ENCODE measurements at regions not wholly inside any gene's neighbourhood (a gene's known extent, or its start where the extent isn't known, plus 50 kb on each side); places are given as distances from the start of the nearest gene placed in this dataset.

DNA sequence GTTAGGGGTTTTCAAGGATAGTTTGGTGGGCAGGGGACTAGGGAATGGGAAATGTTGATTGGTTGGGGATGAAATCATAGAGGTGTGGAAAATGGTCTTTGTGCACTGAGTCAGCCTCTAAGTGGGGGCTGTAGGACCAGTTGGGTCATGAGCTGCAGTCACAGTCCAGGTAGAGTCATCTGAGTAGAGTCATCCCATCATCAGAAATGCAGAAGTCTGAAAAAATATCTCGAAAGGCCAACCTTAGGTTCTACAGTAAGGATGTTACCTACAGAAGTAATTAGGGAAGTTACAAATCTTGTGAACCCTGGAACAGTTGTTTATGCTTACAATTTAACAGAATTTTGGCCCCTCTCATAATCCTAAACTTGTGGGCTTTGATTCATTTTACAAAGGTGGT, 63.4 kb upstream of the AP1S2 start:
- DNase-seq (ENCODE audit: low read depth, low spot score), result no peak

DNA sequence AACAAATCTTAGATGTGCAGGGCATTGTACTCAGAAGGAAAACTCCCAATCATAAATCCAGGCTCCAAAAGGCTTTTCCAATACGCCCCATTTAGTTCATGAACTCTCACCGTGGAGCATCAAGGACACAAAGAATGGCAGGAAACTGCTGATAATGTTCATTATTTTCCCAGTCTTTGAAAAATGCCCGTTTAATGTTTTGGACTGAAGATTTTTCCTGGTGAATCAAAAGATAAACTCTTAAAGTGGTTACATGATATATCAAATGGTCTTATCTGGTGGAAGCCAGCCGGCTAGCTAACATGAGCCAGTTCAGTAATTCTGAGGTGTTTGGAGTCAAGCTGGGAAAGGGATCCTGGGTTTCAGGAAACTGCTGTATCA, 62.1 kb upstream of the AP1S2 start:
- peak; percentile 4 for DNase-seq (ENCODE audit: low read depth, low spot score)

DNA sequence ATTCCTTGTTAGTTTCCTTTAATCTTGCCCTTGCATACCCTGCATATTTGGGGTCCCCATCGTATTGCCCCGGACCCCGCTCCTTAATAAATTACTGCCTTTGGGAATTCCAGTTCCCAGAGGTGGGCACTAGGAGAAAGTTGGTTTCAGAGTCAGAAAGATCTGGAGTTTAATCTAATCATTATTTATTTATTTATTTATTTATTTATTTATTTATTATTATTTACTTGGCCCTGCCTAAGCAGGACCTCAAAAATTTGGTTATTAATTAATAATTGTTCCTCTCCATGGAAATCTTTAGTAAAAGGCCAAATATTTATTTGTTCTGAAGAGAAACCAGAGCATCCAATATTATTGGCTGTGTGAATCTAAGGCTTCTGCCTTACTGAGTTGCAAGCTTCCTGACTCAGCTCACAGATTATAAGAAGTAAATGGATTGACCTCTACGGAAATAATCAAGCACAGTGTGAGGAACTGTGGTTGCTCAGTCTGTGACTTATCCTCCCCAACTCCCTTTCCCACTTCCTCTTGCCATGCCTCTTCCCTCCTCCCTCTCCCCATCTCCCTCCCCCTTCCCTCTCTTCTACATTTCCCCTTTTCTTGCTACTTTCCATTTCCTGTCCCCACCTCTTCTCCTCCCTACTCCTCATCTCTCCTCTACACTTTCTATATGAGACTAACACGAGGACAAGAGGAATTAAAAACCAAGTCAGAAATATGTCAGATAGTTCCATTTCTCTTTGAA, 61.5 kb upstream of the AP1S2 start:
- DNase-seq (ENCODE audit: low read depth, low spot score), result peak; percentile 8

DNA sequence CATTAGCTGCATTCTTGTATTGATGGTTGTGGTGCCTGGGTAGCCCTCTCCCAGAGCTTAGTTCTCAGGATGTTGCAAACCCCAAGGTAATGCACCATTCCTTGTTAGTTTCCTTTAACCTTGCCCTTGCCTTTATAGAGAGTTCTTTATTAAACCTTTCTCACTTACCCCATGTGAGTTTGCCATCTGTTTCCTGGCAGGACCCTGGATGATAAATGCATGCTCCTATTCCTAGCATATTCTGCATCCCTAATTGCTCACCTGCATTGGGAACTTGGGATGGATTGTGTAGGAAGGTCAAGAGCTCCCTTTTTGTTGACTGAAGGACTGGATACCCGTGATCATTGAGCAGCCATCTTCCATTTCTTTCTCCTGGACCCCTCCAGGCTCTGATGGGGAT, 59.9 kb upstream of the AP1S2 start:
- no peak for DNase-seq (ENCODE audit: low read depth, low spot score)

- DNase-seq (ENCODE audit: low read depth, low spot score), result no peak
These were observed 58.5 kb upstream of the AP1S2 start for GRCh38 chrX:15913146-15913545.

- no peak for DNase-seq (ENCODE audit: low read depth, low spot score)
These were observed 57.3 kb upstream of the AP1S2 start for GRCh38 chrX:15911734-15912550.

DNA sequence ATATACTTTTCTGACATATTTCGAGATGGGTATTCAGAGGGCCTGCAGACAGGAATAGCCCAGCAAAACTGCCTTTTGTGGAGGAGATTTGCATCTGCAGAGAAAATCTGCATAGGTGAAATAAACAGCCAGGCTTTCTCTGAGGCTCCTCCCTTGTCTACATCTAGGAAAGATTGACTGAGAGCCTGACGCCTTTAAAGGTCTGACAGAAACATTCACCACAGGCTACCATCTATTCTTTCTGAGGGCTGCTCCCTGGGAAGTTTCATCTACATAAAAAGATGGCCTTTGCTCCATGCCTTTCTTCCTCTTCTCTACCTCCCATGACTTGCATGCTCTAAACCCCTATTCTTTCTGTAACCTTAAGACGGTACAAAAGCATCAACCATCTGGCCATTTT, 55.0 kb upstream of the AP1S2 start:
- DNase-seq (ENCODE audit: low read depth, low spot score), result no peak

- no peak for DNase-seq (ENCODE audit: low read depth, low spot score)
These were observed 54.1 kb upstream of the AP1S2 start for GRCh38 chrX:15908603-15909290.

- no peak for DNase-seq (ENCODE audit: low read depth, low spot score)
These were observed 51.7 kb upstream of the AP1S2 start for GRCh38 chrX:15906041-15906943.
